Mesendoderm (in vitro differentiated cells): ENCODE measurements at regions not wholly inside any gene's neighbourhood (a gene's known extent, or its start where the extent isn't known, plus 50 kb on each side); places are given as distances from the start of the nearest gene placed in this dataset.
"Not testable (repeated sequence)": the region's sequence is repeated elsewhere in the genome, so short reads cannot be mapped to it uniquely, and the experiment has no call there.

Source experiments
- DNase-seq: peaks from one replicate; pipeline ENCODE4 v3.0.0; 2013
- H2AK5ac ChIP-seq: 2 replicates; pipeline ENCODE4 v1.6.1; 2013; ENCODE audit warnings: low read length, inconsistent platforms
- H2BK120ac ChIP-seq: 2 replicates; pipeline ENCODE4 v1.6.1; 2013; ENCODE audit warnings: low read depth, mild to moderate bottlenecking, low read length, moderate library complexity, mixed read lengths
- H2BK15ac ChIP-seq: replicated peaks from 2 replicates; pipeline ENCODE4 v1.6.1; 2013; ENCODE audit warnings: low read depth, mild to moderate bottlenecking, moderate library complexity
- H2BK5ac ChIP-seq: 2 replicates; pipeline ENCODE4 v1.6.1; 2013; ENCODE audit warnings: low read length, inconsistent platforms
- H3K18ac ChIP-seq: 2 replicates; pipeline ENCODE4 v1.6.1; 2013; ENCODE audit warnings: mild to moderate bottlenecking, low read length, mixed read lengths
- H3K23ac ChIP-seq: one replicate; pipeline ENCODE4 v1.6.1; 2013; ENCODE audit warnings: low read length
- H3K27ac ChIP-seq: 2 replicates; pipeline ENCODE4 v1.5.1; 2013; ENCODE audit warnings: low read depth, mild to moderate bottlenecking, inconsistent platforms, low read length, moderate library complexity
- H3K27me3 ChIP-seq: 2 replicates; pipeline ENCODE4 v1.6.1; 2013; ENCODE audit warnings: low read length, control low read depth, mild to moderate bottlenecking, inconsistent platforms; ENCODE audit not compliant: insufficient read depth, poor library complexity
- H3K36me3 ChIP-seq: 2 replicates; pipeline ENCODE4 v1.6.1; 2013; ENCODE audit warnings: low read length, inconsistent platforms; ENCODE audit not compliant: control insufficient read depth, insufficient read depth
- H3K4ac ChIP-seq: one replicate; pipeline ENCODE4 v1.6.1; 2013; ENCODE audit warnings: low read depth, mild to moderate bottlenecking, low read length, moderate library complexity
- H3K4me1 ChIP-seq: 2 replicates; pipeline ENCODE4 v1.6.1; 2013; ENCODE audit warnings: low read depth, low read length, inconsistent platforms; ENCODE audit not compliant: control insufficient read depth
- H3K4me2 ChIP-seq: 2 replicates; pipeline ENCODE4 v1.6.1; 2013; ENCODE audit warnings: low read length
- H3K4me3 ChIP-seq: 2 replicates; pipeline ENCODE4 v1.5.1; 2013; ENCODE audit warnings: mild to moderate bottlenecking, low read length
- H3K56ac ChIP-seq: one replicate; pipeline ENCODE4 v1.6.1; 2013; ENCODE audit warnings: low read length
- H3K79me1 ChIP-seq: 2 replicates; pipeline ENCODE4 v1.6.1; 2013; ENCODE audit warnings: low read length, inconsistent platforms
- H3K79me2 ChIP-seq: 2 replicates; pipeline ENCODE4 v1.6.1; 2013; ENCODE audit warnings: mild to moderate bottlenecking, low read length; ENCODE audit not compliant: control insufficient read depth, insufficient read depth
- H3K9ac ChIP-seq: 2 replicates; pipeline ENCODE4 v1.6.1; 2013; ENCODE audit warnings: low read length, inconsistent platforms
- H4K5ac ChIP-seq: one replicate; pipeline ENCODE4 v1.6.1; 2013; ENCODE audit warnings: low read length
- H4K8ac ChIP-seq: one replicate; pipeline ENCODE4 v1.6.1; 2013; ENCODE audit warnings: low read depth, mild to moderate bottlenecking, control low read depth, low read length, moderate library complexity
- WGBS: extraction: QIAGEN DNeasy Blood & Tissue Kit; methylation state at CpG from one replicate; pipeline ENCODE4 v1.1.7; 2013; ENCODE audit warnings: low lambda C conversion rate, missing lambda C conversion rate; ENCODE audit not compliant: insufficient coverage; ENCODE audit errors: extremely low coverage; 5-methylcytosine and 5-hydroxymethylcytosine counted together

DNA sequence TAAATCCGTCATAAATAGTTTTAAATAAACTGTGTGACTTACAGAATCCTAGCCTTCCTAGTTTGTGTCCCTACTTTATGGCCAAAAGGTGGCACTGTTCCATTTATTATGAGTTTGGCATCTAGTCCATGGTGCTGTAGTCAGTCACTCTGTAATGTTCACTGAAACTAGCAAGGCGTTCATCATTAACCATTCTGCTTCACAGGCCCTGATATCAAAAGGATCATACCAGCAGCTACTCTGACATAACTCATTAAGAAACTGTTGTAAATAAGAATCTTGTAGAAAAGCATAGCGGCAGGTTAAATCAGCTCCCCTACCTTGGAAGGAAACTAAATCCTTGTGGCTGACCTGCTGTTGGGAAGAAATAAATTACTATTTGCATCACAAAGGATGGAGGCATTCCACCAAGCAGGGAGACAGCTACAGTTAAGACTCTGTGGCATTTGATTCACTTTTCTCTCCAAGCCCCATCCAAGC lies 919.6 kb upstream of the DIAPH2 start:
- Histone ChIP-seq H3K56ac (no peak overlapping the region), H2BK15ac (no peak overlapping the region), H3K27ac (no peak overlapping the region), H3K18ac (no peak overlapping the region), H3K27me3 (no peaks in the 10 kb centered on the region), H3K4me1 (no peaks in the 10 kb centered on the region), H3K9ac (no peak overlapping the region), H3K4ac (no peak overlapping the region), H3K79me2 (no peaks in the 10 kb centered on the region), H3K4me3 (no peak overlapping the region), H2AK5ac (no peak overlapping the region), H3K23ac (no peak overlapping the region), H3K36me3 (no peaks in the 10 kb centered on the region), H4K5ac (no peak overlapping the region), H3K4me2 (no peak overlapping the region), H3K79me1 (no peaks in the 10 kb centered on the region), H2BK5ac (no peak overlapping the region), H4K8ac (no peak overlapping the region), H2BK120ac (no peak overlapping the region)
- no CpG with 5 or more reads among the region's 3 CpGs for WGBS
- peak; percentile 72 for DNase-seq

DNA sequence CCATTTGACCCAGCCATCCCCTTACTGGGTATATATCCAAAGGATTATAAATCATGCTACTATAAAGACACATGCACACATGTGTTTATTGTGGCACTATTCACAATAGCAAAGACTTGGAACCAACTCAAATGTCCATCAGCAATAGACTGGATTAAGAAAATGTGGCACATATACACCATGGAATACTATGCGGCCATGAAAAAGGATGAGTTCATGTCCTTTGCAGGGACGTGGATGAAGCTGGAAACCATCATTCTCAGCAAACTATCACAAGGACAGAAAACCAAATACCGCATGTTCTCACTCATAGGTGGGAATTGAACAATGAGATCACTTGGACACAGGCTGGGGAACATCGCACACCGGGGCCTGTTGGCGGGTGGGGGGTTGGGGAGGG lies 913.4 kb upstream of the DIAPH2 start:
- H3K56ac ChIP-seq, H4K8ac ChIP-seq, H3K23ac ChIP-seq, H3K4me1 ChIP-seq, H3K18ac ChIP-seq, H2BK5ac ChIP-seq, H3K27ac ChIP-seq, H3K79me2 ChIP-seq, H3K4me3 ChIP-seq, H3K79me1 ChIP-seq, H3K27me3 ChIP-seq, H2BK120ac ChIP-seq, H4K5ac ChIP-seq, H3K9ac ChIP-seq, H3K4me2 ChIP-seq, H2BK15ac ChIP-seq, H2AK5ac ChIP-seq, H3K36me3 ChIP-seq, DNase-seq, H3K4ac ChIP-seq: not testable (repeated sequence)
- no CpG with 5 or more reads among the region's 6 CpGs for WGBS

DNA sequence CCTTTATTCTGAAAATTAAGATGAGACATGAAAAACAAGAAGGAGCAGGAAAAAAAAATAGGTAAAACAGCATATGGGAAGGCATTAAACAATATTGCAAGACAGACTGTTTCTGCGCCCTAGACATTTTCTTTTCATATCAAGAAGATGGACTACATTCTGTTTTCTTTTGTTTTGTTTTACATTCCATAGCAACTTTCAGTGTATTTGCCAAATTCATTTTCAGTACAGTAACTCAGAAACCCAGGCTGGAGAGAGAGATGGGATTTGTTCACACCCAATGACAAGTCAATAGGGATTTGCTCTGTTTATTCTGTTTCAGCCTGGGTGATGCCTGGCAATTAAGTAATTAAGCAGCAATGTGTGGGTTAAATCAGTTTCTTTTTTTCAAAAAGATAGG lies 892.8 kb upstream of the DIAPH2 start:
- H3K4me1 ChIP-seq: no peaks in the 10 kb centered on the region
- no peak overlapping the region for H3K18ac ChIP-seq
- H3K9ac ChIP-seq: no peak overlapping the region
- no peak overlapping the region for H3K56ac ChIP-seq
- H3K23ac ChIP-seq: no peak overlapping the region
- no peaks in the 10 kb centered on the region for H3K27me3 ChIP-seq
- no peak for DNase-seq
- H3K4ac ChIP-seq: no peak overlapping the region
- no peak overlapping the region for H3K27ac ChIP-seq
- no peak overlapping the region for H2AK5ac ChIP-seq
- no peak overlapping the region for H2BK15ac ChIP-seq
- H3K4me2 ChIP-seq: no peak overlapping the region
- no peak overlapping the region for H2BK5ac ChIP-seq
- no peak overlapping the region for H4K5ac ChIP-seq
- no CpG with 5 or more reads among the region's 1 CpG for WGBS
- H3K79me2 ChIP-seq: no peaks in the 10 kb centered on the region
- no peaks in the 10 kb centered on the region for H3K36me3 ChIP-seq
- H2BK120ac ChIP-seq: no peak overlapping the region
- no peak overlapping the region for H4K8ac ChIP-seq
- no peak overlapping the region for H3K4me3 ChIP-seq
- no peaks in the 10 kb centered on the region for H3K79me1 ChIP-seq

DNA sequence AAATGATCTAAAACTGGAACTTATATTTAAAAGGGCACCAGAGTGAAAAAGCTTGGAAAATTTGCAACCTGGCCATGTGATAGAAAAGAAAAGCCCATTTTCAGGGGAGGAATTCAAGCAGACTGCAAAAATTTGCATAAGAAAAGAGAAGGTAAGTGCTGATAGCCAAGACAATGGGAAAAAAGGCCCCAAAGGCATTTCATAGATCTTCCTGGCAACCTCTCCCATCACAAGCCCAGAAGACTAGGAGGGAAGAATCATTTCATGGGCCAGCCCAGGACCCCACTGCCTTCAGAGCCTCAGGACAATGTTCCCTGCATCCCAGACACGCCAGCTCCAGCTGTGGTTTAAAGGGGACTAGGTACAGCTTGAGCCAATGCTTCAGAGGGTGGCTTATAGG lies 887.3 kb upstream of the DIAPH2 start:
- Histone ChIP-seq H3K56ac (no peak overlapping the region), H4K8ac (no peak overlapping the region), H3K27ac (no peak overlapping the region), H3K9ac (no peak overlapping the region), H3K4me3 (no peak overlapping the region), H2AK5ac (no peak overlapping the region), H2BK15ac (no peak overlapping the region), H4K5ac (no peak overlapping the region), H3K23ac (no peak overlapping the region), H2BK5ac (no peak overlapping the region), H2BK120ac (no peak overlapping the region), H3K4me2 (no peak overlapping the region), H3K79me1 (no peaks in the 10 kb centered on the region), H3K18ac (no peak overlapping the region), H3K79me2 (no peaks in the 10 kb centered on the region), H3K27me3 (no peaks in the 10 kb centered on the region), H3K36me3 (no peaks in the 10 kb centered on the region), H3K4me1 (no peaks in the 10 kb centered on the region), H3K4ac (no peak overlapping the region)
- no CpG with 5 or more reads among the region's 1 CpG for WGBS
- peak; percentile 7 for DNase-seq

DNA sequence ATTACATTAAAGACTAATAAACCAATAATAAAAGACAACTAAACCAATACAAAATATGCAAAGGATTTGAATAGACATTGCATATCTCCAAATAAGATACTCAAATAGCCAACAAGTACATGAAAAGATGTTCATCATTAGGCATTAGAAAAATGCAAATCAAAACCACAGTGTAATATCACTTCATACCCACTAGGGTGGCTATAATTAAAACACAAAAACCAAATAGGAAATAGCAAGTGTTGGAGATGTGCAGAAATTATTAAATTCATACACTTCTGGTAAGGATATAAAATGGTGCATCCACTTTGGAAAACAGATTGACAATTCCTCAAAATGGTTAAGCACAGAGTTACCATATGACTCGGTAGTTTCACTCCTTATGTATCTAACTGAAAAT lies 860.8 kb upstream of the DIAPH2 start:
- H3K4me2 ChIP-seq: no peak overlapping the region
- H3K36me3 ChIP-seq: no peaks in the 10 kb centered on the region
- H2BK15ac ChIP-seq: no peak overlapping the region
- H3K9ac ChIP-seq: no peak overlapping the region
- DNase-seq: no peak
- no peak overlapping the region for H3K4me3 ChIP-seq
- H3K79me2 ChIP-seq: no peaks in the 10 kb centered on the region
- H3K23ac ChIP-seq: no peak overlapping the region
- H3K4ac ChIP-seq: no peak overlapping the region
- no peaks in the 10 kb centered on the region for H3K4me1 ChIP-seq
- H2BK120ac ChIP-seq: no peak overlapping the region
- no peak overlapping the region for H2AK5ac ChIP-seq
- no peak overlapping the region for H4K5ac ChIP-seq
- H3K27me3 ChIP-seq: no peaks in the 10 kb centered on the region
- no peak overlapping the region for H3K18ac ChIP-seq
- H4K8ac ChIP-seq: no peak overlapping the region
- H3K79me1 ChIP-seq: no peaks in the 10 kb centered on the region
- WGBS: no CpG with 5 or more reads among the region's 1 CpG
- H3K27ac ChIP-seq: no peak overlapping the region
- H2BK5ac ChIP-seq: no peak overlapping the region
- H3K56ac ChIP-seq: no peak overlapping the region

DNA sequence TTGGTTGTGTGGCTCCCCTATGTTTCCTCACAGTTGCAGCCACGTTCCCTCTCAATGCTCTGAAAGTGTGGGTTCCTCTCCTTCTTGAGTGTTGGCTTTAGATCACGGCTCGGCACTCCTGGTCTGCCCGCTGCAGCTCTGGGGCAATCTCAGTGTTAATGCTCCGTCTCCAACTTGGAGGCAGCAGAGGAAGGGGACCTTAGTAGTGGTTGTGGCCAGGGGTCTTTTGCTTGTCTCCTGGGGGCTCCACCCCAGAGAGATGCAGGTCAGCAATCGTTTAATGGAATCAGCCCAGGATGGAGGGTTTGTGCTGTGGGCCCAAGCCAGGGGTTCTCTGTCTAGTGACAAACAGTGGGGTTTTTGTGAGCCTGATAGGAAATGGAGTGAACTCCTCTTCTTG lies 849.4 kb upstream of the DIAPH2 start:
- Histone ChIP-seq H4K8ac (no peak overlapping the region), H3K18ac (no peak overlapping the region), H3K79me1 (no peaks in the 10 kb centered on the region), H4K5ac (no peak overlapping the region), H2AK5ac (no peak overlapping the region), H3K56ac (no peak overlapping the region), H3K79me2 (no peaks in the 10 kb centered on the region), H3K4ac (no peak overlapping the region), H3K4me2 (no peak overlapping the region), H3K23ac (no peak overlapping the region), H2BK120ac (no peak overlapping the region), H2BK5ac (no peak overlapping the region), H3K27ac (no peak overlapping the region), H3K36me3 (no peaks in the 10 kb centered on the region), H3K27me3 (no peaks in the 10 kb centered on the region), H3K9ac (no peak overlapping the region), H2BK15ac (no peak overlapping the region), H3K4me1 (no peaks in the 10 kb centered on the region), H3K4me3 (no peak overlapping the region)
- no peak for DNase-seq
- no CpG with 5 or more reads among the region's 6 CpGs for WGBS
